ENCODE measurements at regions not wholly inside any gene's neighbourhood (a gene's known extent, or its start where the extent isn't known, plus 50 kb on each side); places are given as distances from the start of the nearest gene placed in this dataset.

- Mint-ChIP-seq H3K9me3 (no peaks in the 10 kb centered on the region), H3K36me3 (ENCODE audit: low read depth) (no peaks in the 10 kb centered on the region), H3K27me3 (no peaks in the 10 kb centered on the region), H3K4me1 (ENCODE audit: low read depth) (no peaks in the 10 kb centered on the region), H3K27ac (no peak overlapping the region), H3K4me3 (no peak overlapping the region)
- ChIA-PET POLR2A (no interaction called here), CTCF (no interaction called here)
- ATAC-seq (ENCODE audit: poor library complexity) = no peak
- no peak for TF ChIP-seq CTCF (IDR thresholded peaks at IDR 0.05)
- no peaks in the 10 kb centered on the region for H3K36me3 ChIP-seq (ENCODE audit: insufficient read depth, low read length)
- no peaks in the 10 kb centered on the region for H3K9me3 ChIP-seq (ENCODE audit: control insufficient read depth in 1 of 2, insufficient read depth in 1 of 2, low read length in 2 of 2)
- H3K27ac ChIP-seq (ENCODE audit: low read depth in 1 of 2, low read length in 2 of 2) = no peak overlapping the region
- H3K4me1 ChIP-seq (ENCODE audit: insufficient read depth, low read length) = no peaks in the 10 kb centered on the region
- no peaks in the 10 kb centered on the region for H3K27me3 ChIP-seq (ENCODE audit: control insufficient read depth in 1 of 2, insufficient read depth in 2 of 2, low read length in 2 of 2)
- no peak overlapping the region for H3K4me3 ChIP-seq (ENCODE audit: low read length)
- no peak for DNase-seq
- intact Hi-C loops (cut with DNase I, micrococcal nuclease) = no loop called here
These were observed 131.9 kb upstream of the MTNR1B start for GRCh38 chr11:92837595-92837994.

DNA sequence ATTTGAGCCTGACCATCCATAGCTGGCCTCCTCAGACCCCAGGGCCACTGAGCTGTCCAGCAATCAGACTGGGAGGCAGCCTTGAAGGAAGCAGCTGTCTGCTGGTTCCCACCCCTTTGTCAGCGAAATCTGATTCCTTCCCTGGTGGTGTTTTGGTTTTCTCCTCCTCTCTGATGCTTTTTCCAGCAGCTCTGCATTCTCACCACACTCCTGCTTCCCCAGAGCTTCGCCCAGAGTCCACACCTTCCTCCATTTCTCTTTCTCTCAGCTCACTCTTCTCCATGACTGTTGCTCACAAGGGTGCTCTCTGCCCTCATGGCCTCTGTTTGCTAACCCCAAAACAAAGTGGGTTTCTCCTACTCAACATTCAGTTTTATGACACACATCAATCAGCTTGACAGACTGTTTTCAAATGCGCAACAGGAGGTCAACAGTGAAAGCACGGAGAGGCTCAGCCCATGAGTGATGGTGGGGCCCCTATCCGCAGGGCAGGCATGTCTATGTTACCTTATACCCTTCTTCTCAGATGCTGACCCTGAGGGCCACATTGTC, 130.6 kb upstream of the MTNR1B start:
- no peaks in the 10 kb centered on the region for H3K4me1 ChIP-seq (ENCODE audit: insufficient read depth, low read length)
- no peaks in the 10 kb centered on the region for H3K9me3 ChIP-seq (ENCODE audit: control insufficient read depth in 1 of 2, insufficient read depth in 1 of 2, low read length in 2 of 2)
- H3K27ac ChIP-seq (ENCODE audit: low read depth in 1 of 2, low read length in 2 of 2) = no peak overlapping the region
- DNase-seq (no peak), ATAC-seq (ENCODE audit: poor library complexity) (no peak)
- Mint-ChIP-seq H3K36me3 (ENCODE audit: low read depth) (no peaks in the 10 kb centered on the region), H3K9me3 (no peaks in the 10 kb centered on the region), H3K4me1 (ENCODE audit: low read depth) (no peaks in the 10 kb centered on the region), H3K27ac (no peak overlapping the region), H3K4me3 (no peak overlapping the region), H3K27me3 (no peaks in the 10 kb centered on the region)
- ChIA-PET POLR2A (no interaction called here), CTCF (no interaction called here)
- TF ChIP-seq CTCF (IDR thresholded peaks at IDR 0.05) = no peak
- no peak overlapping the region for H3K4me3 ChIP-seq (ENCODE audit: low read length)
- intact Hi-C loops (cut with DNase I, micrococcal nuclease) = no loop called here
- H3K36me3 ChIP-seq (ENCODE audit: insufficient read depth, low read length) = no peaks in the 10 kb centered on the region
- no peaks in the 10 kb centered on the region for H3K27me3 ChIP-seq (ENCODE audit: control insufficient read depth in 1 of 2, insufficient read depth in 2 of 2, low read length in 2 of 2)

DNA sequence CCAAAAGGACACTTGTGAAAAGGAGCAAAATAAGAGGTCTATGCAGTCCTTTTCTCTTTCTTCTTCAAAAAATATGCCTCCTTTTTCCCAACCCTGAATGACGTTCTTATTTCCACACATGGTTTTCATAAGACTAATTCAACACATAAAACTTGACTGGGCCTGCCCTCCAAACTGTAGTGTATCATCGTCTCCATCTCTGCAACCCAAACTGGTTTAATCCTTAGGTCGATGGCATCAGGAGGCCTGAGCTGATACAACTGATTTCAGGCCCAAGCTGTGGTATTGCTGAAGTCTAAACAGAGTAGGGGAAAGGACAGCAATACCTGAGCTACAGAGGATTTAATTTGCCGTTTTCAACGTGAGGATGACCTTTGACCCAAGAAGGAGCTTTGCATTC, 130.0 kb upstream of the MTNR1B start:
- H3K27ac Mint-ChIP-seq = no peak overlapping the region
- POLR2A ChIA-PET = interaction anchor here (0.6 kb wide), 1 partner anchor 267 kb away, joined by 3 read pairs; no protein-coding TSS in a partner anchor
- H3K4me3 ChIP-seq (ENCODE audit: low read length) = no peak overlapping the region
- CTCF ChIA-PET = no interaction called here
- ATAC-seq (ENCODE audit: poor library complexity) (no peak), DNase-seq (no peak)
- H3K27me3 Mint-ChIP-seq = no peaks in the 10 kb centered on the region
- no peak overlapping the region for H3K27ac ChIP-seq (ENCODE audit: low read depth in 1 of 2, low read length in 2 of 2)
- intact Hi-C loops (cut with DNase I, micrococcal nuclease) = no loop called here
- H3K9me3 ChIP-seq (ENCODE audit: control insufficient read depth in 1 of 2, insufficient read depth in 1 of 2, low read length in 2 of 2) = peaks cover 0 to 6% of the 10 kb centered on the region in 2 experiments
- no peaks in the 10 kb centered on the region for H3K36me3 Mint-ChIP-seq (ENCODE audit: low read depth)
- no peaks in the 10 kb centered on the region for H3K4me1 Mint-ChIP-seq (ENCODE audit: low read depth)
- H3K4me1 ChIP-seq (ENCODE audit: insufficient read depth, low read length) = no peaks in the 10 kb centered on the region
- H3K9me3 Mint-ChIP-seq = no peaks in the 10 kb centered on the region
- no peaks in the 10 kb centered on the region for H3K27me3 ChIP-seq (ENCODE audit: control insufficient read depth in 1 of 2, insufficient read depth in 2 of 2, low read length in 2 of 2)
- no peak for TF ChIP-seq CTCF (IDR thresholded peaks at IDR 0.05)
- no peak overlapping the region for H3K4me3 Mint-ChIP-seq
- H3K36me3 ChIP-seq (ENCODE audit: insufficient read depth, low read length) = no peaks in the 10 kb centered on the region
